Activated CD8-positive, alpha-beta T cell treated with anti-CD3 and anti-CD28 coated beads for 36 hours (primary cell): ENCODE measurements at regions not wholly inside any gene's neighbourhood (a gene's known extent, or its start where the extent isn't known, plus 50 kb on each side); places are given as distances from the start of the nearest gene placed in this dataset.

Experiments
- ATAC-seq: fragments of 200-7000 bp; cut with Tn5 transposase; one replicate; pipeline ENCODE4 v1.10.0; 2021; ENCODE audit warnings: mild to moderate bottlenecking, moderate library complexity
- CTCF ChIA-PET: fragments of 350-600 bp; sonication (Branson Sonifier 250); formaldehyde crosslinking; loops from one replicate; lab custom pipeline; 2021; ENCODE audit warnings: antibody characterized with exemption; lab: Charles Lee
- POLR2A ChIA-PET: fragments of 350-600 bp; sonication (Branson Sonifier 250); formaldehyde crosslinking; loops from one replicate; lab custom pipeline; 2021; ENCODE audit warnings: antibody characterized with exemption; lab: Charles Lee
- DNase-seq: peaks from one replicate; pipeline ENCODE4 v3.0.0-alpha.2; 2020
- H3K27ac Mint-ChIP-seq: one replicate; pipeline ENCODE4 v1.8.0; 2021; ENCODE audit warnings: mild to moderate bottlenecking, mixed read lengths
- H3K27me3 Mint-ChIP-seq: one replicate; pipeline ENCODE4 v1.8.0; 2021; ENCODE audit warnings: mixed read lengths
- H3K36me3 Mint-ChIP-seq: one replicate; pipeline ENCODE4 v1.8.0; 2021; ENCODE audit warnings: low read depth, mixed read lengths
- H3K4me1 Mint-ChIP-seq: one replicate; pipeline ENCODE4 v1.8.0; 2021; ENCODE audit warnings: low read depth, mixed read lengths
- H3K4me3 Mint-ChIP-seq: one replicate; pipeline ENCODE4 v1.8.0; 2021; ENCODE audit warnings: mild to moderate bottlenecking, moderate library complexity, mixed read lengths
- H3K9me3 Mint-ChIP-seq: one replicate; pipeline ENCODE4 v1.8.0; 2021; ENCODE audit warnings: mixed read lengths
- CTCF ChIP-seq: fragments of 200-600 bp; IDR thresholded peaks from one replicate; pipeline ENCODE4 v1.8.0; 2022; ENCODE audit warnings: antibody characterized with exemption, mild to moderate bottlenecking
- intact Hi-C: fragments of 100-400 bp; cut with micrococcal nuclease; formaldehyde crosslinking; loops from one replicate; pipeline ENCODE4 v1.10.0; 2022

DNA sequence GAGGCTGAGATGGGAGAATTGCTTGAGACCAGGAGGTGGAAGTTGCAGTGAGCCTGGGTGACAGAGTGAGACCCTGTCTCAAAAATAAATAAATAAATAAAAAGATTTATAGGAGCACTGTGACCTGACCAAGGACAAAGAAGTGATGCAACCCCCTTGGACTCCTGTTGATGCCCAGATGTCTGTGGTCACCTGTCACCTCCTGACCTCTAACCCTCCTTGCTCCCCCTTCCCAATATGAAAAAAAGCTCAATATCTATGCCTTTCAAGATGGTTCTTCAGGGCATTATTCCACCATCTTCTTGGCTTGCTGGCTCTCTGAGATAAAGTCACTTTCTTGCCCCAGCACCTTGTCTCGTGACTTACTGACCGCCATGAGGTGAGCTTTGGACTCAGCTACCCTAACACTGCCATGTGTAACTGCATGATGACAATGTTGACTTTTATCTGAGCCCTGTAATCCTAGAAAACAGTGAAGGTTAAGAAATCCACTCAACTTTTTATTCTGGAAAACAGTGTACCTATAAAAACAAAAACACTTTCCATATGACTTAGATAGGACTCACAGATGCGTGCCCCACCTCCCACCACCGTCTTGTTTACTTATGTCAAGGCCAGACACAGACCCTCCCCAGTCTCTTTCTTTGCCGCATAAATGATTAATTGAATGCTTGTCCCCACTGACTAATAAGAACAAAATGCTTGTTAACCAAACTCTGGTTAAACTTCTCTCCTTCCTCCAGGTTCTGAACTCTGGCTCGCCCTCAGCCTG is 360.5 kb downstream of the BUD13 start:
- POLR2A ChIA-PET = interaction anchor here (0.6 kb wide), 1 partner anchor 40 kb away, joined by 3 read pairs; no protein-coding TSS in a partner anchor
- Mint-ChIP-seq H3K36me3 (no peaks in the 10 kb centered on the region), H3K27me3 (peaks cover 5% of the 10 kb centered on the region), H3K9me3 (no peaks in the 10 kb centered on the region), H3K4me3 (no peak overlapping the region), H3K27ac (no peak overlapping the region), H3K4me1 (no peaks in the 10 kb centered on the region)
- DNase-seq = no peak
- intact Hi-C loops = no loop called here
- ATAC-seq = no peak
- CTCF ChIA-PET = no interaction called here
- TF ChIP-seq CTCF = no peak

DNA sequence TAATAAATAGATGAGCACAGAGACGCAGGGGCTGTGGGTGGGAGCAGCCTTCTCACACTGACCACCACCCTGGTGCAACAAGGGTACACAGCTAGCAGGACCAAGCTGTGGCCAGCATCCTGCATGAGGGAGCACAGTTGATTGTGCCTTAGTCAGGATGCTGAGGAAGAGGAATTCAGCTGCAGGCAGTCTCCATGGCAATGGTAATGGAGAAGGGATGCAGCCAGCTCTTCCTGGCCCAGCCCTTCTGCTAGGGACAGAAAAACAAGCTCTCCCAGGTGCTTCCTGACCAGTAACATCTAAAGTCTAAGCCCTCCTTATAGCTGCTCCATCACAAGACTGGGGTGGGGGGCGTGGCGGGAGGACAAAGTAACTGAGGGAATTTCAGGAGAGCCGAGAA is 363.5 kb downstream of the BUD13 start:
- TF ChIP-seq CTCF = no peak

DNA sequence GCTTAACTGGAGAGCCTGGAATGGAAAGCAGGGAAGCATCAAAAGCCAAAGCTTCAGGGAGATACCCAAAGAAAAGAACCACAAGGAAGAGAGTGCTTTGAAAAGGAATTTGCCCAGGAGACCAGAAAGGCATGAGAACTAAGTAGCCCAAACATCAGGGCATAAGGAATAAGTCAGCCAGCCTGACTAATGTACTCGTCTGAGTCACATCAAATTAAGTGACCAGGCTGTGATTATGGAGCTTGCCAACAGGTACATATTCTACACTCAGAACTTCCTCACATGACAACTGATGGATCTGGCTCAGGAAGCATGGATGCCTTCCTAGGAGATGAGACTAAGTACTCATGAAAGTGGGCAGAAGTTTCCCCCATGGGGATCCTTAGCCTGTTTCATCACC is 366.7 kb downstream of the BUD13 start:
- no peaks in the 10 kb centered on the region for H3K9me3 Mint-ChIP-seq
- H3K27me3 Mint-ChIP-seq = peaks cover 2% of the 10 kb centered on the region
- H3K4me1 Mint-ChIP-seq = no peaks in the 10 kb centered on the region
- intact Hi-C loops = no loop called here
- DNase-seq (no peak), ATAC-seq (no peak)
- no peak for TF ChIP-seq CTCF
- ChIA-PET CTCF (no interaction called here), POLR2A (no interaction called here)
- no peaks in the 10 kb centered on the region for H3K36me3 Mint-ChIP-seq
- no peak overlapping the region for H3K4me3 Mint-ChIP-seq
- no peak overlapping the region for H3K27ac Mint-ChIP-seq

More for the DNA sequence above, 363.5 kb downstream of the BUD13 start:
- ChIA-PET POLR2A (no interaction called here), CTCF (no interaction called here)
- intact Hi-C loops = no loop called here
- DNase-seq (no peak), ATAC-seq (no peak)
- Mint-ChIP-seq H3K4me3 (no peak overlapping the region), H3K9me3 (no peaks in the 10 kb centered on the region), H3K36me3 (no peaks in the 10 kb centered on the region), H3K27ac (no peak overlapping the region), H3K27me3 (peaks cover 4% of the 10 kb centered on the region), H3K4me1 (no peaks in the 10 kb centered on the region)

GRCh38 chr11:116404462-116404798 is 368.4 kb downstream of the BUD13 start:
- DNase-seq (no peak), ATAC-seq (no peak)
- intact Hi-C loops = no loop called here
- Mint-ChIP-seq H3K9me3 (no peaks in the 10 kb centered on the region), H3K36me3 (no peaks in the 10 kb centered on the region), H3K4me1 (no peaks in the 10 kb centered on the region), H3K27me3 (peaks cover 1% of the 10 kb centered on the region), H3K4me3 (no peak overlapping the region), H3K27ac (no peak overlapping the region)
- CTCF ChIA-PET = no interaction called here
- POLR2A ChIA-PET = no interaction called here
- no peak for TF ChIP-seq CTCF

DNA sequence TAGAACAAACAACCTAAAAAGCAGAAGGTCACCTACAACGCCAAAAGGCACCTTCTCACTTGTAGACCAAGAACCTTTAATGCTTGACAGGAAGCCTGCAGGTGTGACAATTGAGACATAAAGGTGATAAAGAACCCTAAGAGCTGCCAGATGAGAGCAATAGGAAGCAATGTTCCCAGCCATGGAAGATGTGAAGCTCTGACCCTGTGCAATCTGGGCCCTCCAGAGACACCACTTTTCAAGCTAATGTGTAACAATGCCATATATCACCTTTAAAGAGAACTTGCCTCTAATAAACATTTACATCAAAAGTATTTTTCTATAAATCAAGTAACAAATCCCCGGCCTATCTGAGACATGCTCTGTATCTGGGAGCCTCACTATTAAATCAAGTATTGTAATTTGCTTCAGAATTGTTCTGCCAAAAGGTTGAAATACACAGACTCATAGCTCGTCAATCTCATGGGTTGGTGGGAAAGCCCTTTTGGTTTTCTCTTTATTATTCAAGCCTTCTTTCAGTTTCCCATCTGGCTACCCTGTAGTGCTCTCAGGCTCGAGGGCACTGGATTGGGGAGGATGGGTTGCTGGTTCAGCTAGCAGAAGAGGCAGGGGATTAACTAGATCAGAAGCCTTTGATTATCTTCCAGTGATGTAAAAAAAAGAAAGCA is 368.9 kb downstream of the BUD13 start:
- Mint-ChIP-seq H3K4me1 (no peaks in the 10 kb centered on the region), H3K4me3 (no peak overlapping the region), H3K9me3 (no peaks in the 10 kb centered on the region), H3K27me3 (peaks cover under 1% of the 10 kb centered on the region), H3K27ac (no peak overlapping the region), H3K36me3 (no peaks in the 10 kb centered on the region)
- no peak for TF ChIP-seq CTCF
- DNase-seq = no peak
- ChIA-PET CTCF (no interaction called here), POLR2A (no interaction called here)
- intact Hi-C loops = no loop called here
- ATAC-seq = no peak
